Activated T-cell treated with anti-CD3 and anti-CD28 coated beads, Interleukin-2, amount 50 U/mL, for 72 hours (primary cell): ENCODE measurements at regions not wholly inside any gene's neighbourhood (a gene's known extent, or its start where the extent isn't known, plus 50 kb on each side); places are given as distances from the start of the nearest gene placed in this dataset.
A peak's percentile ranks its signal among the peaks of the same experiment; 100 is the strongest.

ENCODE experiments used
- ATAC-seq, 2 donors: fragments of 150-1000 bp; cut with Tn5 transposase; replicated peaks in 1 of 2; 2 replicates each; pipeline ENCODE4 v1.10.0; 2021; ENCODE audit warnings: moderate library complexity in 2 of 2, mild to moderate bottlenecking in 1 of 2
- DNase-seq, 2 donors: peaks; one replicate each; pipeline ENCODE4 v3.0.0; 2021 to 2022; ENCODE audit warnings: mixed read lengths in 1 of 2
- H3K27ac Mint-ChIP-seq: one replicate; pipeline ENCODE4 v1.8.0; 2022; ENCODE audit warnings: mild to moderate bottlenecking, moderate library complexity, mixed read lengths
- H3K27me3 Mint-ChIP-seq: one replicate; pipeline ENCODE4 v1.8.0; 2022; ENCODE audit warnings: low read depth, mixed read lengths
- H3K36me3 Mint-ChIP-seq, 2 donors: one replicate each; pipeline ENCODE4 v1.8.0; 2022; ENCODE audit warnings: mixed read lengths in 2 of 2, mild to moderate bottlenecking in 1 of 2; ENCODE audit not compliant: insufficient read depth in 2 of 2
- H3K4me1 Mint-ChIP-seq: one replicate; pipeline ENCODE4 v1.8.0; 2022; ENCODE audit warnings: low read depth, mixed read lengths
- H3K4me3 Mint-ChIP-seq, 2 donors: one replicate each; pipeline ENCODE4 v1.8.0; 2022; ENCODE audit warnings: mild to moderate bottlenecking in 2 of 2, mixed read lengths in 2 of 2, moderate library complexity in 2 of 2
- H3K9me3 Mint-ChIP-seq, 2 donors: one replicate each; pipeline ENCODE4 v1.8.0; 2022; ENCODE audit warnings: mixed read lengths in 2 of 2

GRCh38 chr9:29822458-29822857 is 2249.2 kb upstream of the C9orf72 start:
- ATAC-seq: no peak
- H3K9me3 Mint-ChIP-seq: peaks cover 11 to 22% of the 10 kb centered on the region in 2 donors

GRCh38 chr9:29826421-29826820 is 2253.1 kb upstream of the C9orf72 start:
- Mint-ChIP-seq H3K27ac (no peak overlapping the region), H3K36me3 (no peaks in the 10 kb centered on the region), H3K4me1 (no peaks in the 10 kb centered on the region), H3K9me3 (peaks cover 5 to 8% of the 10 kb centered on the region in 2 donors), H3K27me3 (no peaks in the 10 kb centered on the region), H3K4me3 (no peak overlapping the region)
- DNase-seq (no peak), ATAC-seq (no peak)

More at GRCh38 chr9:29822458-29822857, 2249.2 kb upstream of the C9orf72 start:
- no peak overlapping the region for H3K4me3 Mint-ChIP-seq
- H3K4me1 Mint-ChIP-seq: no peaks in the 10 kb centered on the region
- no peaks in the 10 kb centered on the region for H3K27me3 Mint-ChIP-seq
- DNase-seq: no peak
- no peak overlapping the region for H3K27ac Mint-ChIP-seq
- H3K36me3 Mint-ChIP-seq: peaks cover 6 to 10% of the 10 kb centered on the region in 2 donors

GRCh38 chr9:29830821-29831220 is 2257.5 kb upstream of the C9orf72 start:
- H3K9me3 Mint-ChIP-seq: peaks cover 5% of the 10 kb centered on the region in 2 donors
- H3K27me3 Mint-ChIP-seq: no peaks in the 10 kb centered on the region
- no peak for DNase-seq
- H3K4me1 Mint-ChIP-seq: no peaks in the 10 kb centered on the region
- H3K27ac Mint-ChIP-seq: no peak overlapping the region
- ATAC-seq: no peak
- H3K4me3 Mint-ChIP-seq: no peak overlapping the region
- no peaks in the 10 kb centered on the region for H3K36me3 Mint-ChIP-seq

GRCh38 chr9:29838491-29839020 is 2265.3 kb upstream of the C9orf72 start:
- Mint-ChIP-seq H3K27ac (no peak overlapping the region), H3K4me1 (no peaks in the 10 kb centered on the region), H3K27me3 (no peaks in the 10 kb centered on the region), H3K4me3 (no peak overlapping the region), H3K36me3 (peaks cover 0 to under 1% of the 10 kb centered on the region in 2 donors), H3K9me3 (peaks cover under 1 to 6% of the 10 kb centered on the region in 2 donors)
- ATAC-seq (no peak), DNase-seq (no peak)

- Mint-ChIP-seq H3K36me3 (peaks cover 0 to 1% of the 10 kb centered on the region in 2 donors), H3K27ac (no peak overlapping the region), H3K4me3 (no peak overlapping the region), H3K9me3 (peaks cover 3 to 11% of the 10 kb centered on the region in 2 donors), H3K27me3 (no peaks in the 10 kb centered on the region), H3K4me1 (no peaks in the 10 kb centered on the region)
- no peak for ATAC-seq
- DNase-seq: no peak
Observed at GRCh38 chr9:29844251-29844650, 2271.0 kb upstream of the C9orf72 start.

GRCh38 chr9:29850664-29851063 is 2277.4 kb upstream of the C9orf72 start:
- H3K27ac Mint-ChIP-seq: no peak overlapping the region
- H3K27me3 Mint-ChIP-seq: no peaks in the 10 kb centered on the region
- ATAC-seq (no peak), DNase-seq (no peak)
- no peaks in the 10 kb centered on the region for H3K36me3 Mint-ChIP-seq
- H3K4me1 Mint-ChIP-seq: no peaks in the 10 kb centered on the region
- H3K9me3 Mint-ChIP-seq: peaks cover 0 to 2% of the 10 kb centered on the region in 2 donors
- no peak overlapping the region for H3K4me3 Mint-ChIP-seq

GRCh38 chr9:29861803-29862202 is 2288.5 kb upstream of the C9orf72 start:
- Mint-ChIP-seq H3K27ac (no peak overlapping the region), H3K27me3 (no peaks in the 10 kb centered on the region), H3K36me3 (no peaks in the 10 kb centered on the region), H3K9me3 (peaks cover 0 to 2% of the 10 kb centered on the region in 2 donors), H3K4me1 (no peaks in the 10 kb centered on the region), H3K4me3 (no peak overlapping the region)
- ATAC-seq (no peak), DNase-seq (no peak)

- no peaks in the 10 kb centered on the region for H3K27me3 Mint-ChIP-seq
- no peaks in the 10 kb centered on the region for H3K4me1 Mint-ChIP-seq
- H3K9me3 Mint-ChIP-seq: peaks cover 5 to 7% of the 10 kb centered on the region in 2 donors
- ATAC-seq (peak; percentile 58 to 59), DNase-seq (no peak)
- H3K27ac Mint-ChIP-seq: no peak overlapping the region
- no peak overlapping the region for H3K4me3 Mint-ChIP-seq
- no peaks in the 10 kb centered on the region for H3K36me3 Mint-ChIP-seq
Observed at GRCh38 chr9:29865764-29866313, 2292.6 kb upstream of the C9orf72 start.

GRCh38 chr9:29866556-29866955 is 2293.3 kb upstream of the C9orf72 start:
- no peak overlapping the region for H3K4me3 Mint-ChIP-seq
- H3K27me3 Mint-ChIP-seq: no peaks in the 10 kb centered on the region
- no peaks in the 10 kb centered on the region for H3K4me1 Mint-ChIP-seq
- H3K27ac Mint-ChIP-seq: no peak overlapping the region
- ATAC-seq (peak in 1 of 2 donors; percentile 45), DNase-seq (no peak)
- H3K9me3 Mint-ChIP-seq: peaks cover 6 to 7% of the 10 kb centered on the region in 2 donors
- no peaks in the 10 kb centered on the region for H3K36me3 Mint-ChIP-seq

GRCh38 chr9:29873579-29873978 is 2300.3 kb upstream of the C9orf72 start:
- Mint-ChIP-seq H3K27me3 (no peaks in the 10 kb centered on the region), H3K4me1 (no peaks in the 10 kb centered on the region)
- ATAC-seq: no peak

GRCh38 chr9:29875547-29875946 is 2302.3 kb upstream of the C9orf72 start:
- H3K4me3 Mint-ChIP-seq: no peak overlapping the region
- H3K27ac Mint-ChIP-seq: no peak overlapping the region
- H3K36me3 Mint-ChIP-seq: no peaks in the 10 kb centered on the region
- no peaks in the 10 kb centered on the region for H3K4me1 Mint-ChIP-seq
- ATAC-seq (no peak), DNase-seq (no peak)
- peaks cover 0 to 3% of the 10 kb centered on the region in 2 donors for H3K9me3 Mint-ChIP-seq
- H3K27me3 Mint-ChIP-seq: no peaks in the 10 kb centered on the region

More at GRCh38 chr9:29873579-29873978, 2300.3 kb upstream of the C9orf72 start:
- H3K4me3 Mint-ChIP-seq: no peak overlapping the region
- H3K27ac Mint-ChIP-seq: no peak overlapping the region
- H3K9me3 Mint-ChIP-seq: peaks cover 6% of the 10 kb centered on the region in 2 donors
- no peaks in the 10 kb centered on the region for H3K36me3 Mint-ChIP-seq
- no peak for DNase-seq

- no peak for ATAC-seq
- no peaks in the 10 kb centered on the region for H3K27me3 Mint-ChIP-seq
- H3K9me3 Mint-ChIP-seq: peaks cover 3 to 4% of the 10 kb centered on the region in 2 donors
- H3K4me3 Mint-ChIP-seq: no peak overlapping the region
- no peaks in the 10 kb centered on the region for H3K36me3 Mint-ChIP-seq
- DNase-seq: no peak
- H3K4me1 Mint-ChIP-seq: no peaks in the 10 kb centered on the region
- no peak overlapping the region for H3K27ac Mint-ChIP-seq
Observed at GRCh38 chr9:29882767-29883166, 2309.5 kb upstream of the C9orf72 start.

GRCh38 chr9:29906065-29906464 is 2332.8 kb upstream of the C9orf72 start:
- H3K27ac Mint-ChIP-seq: no peak overlapping the region
- H3K9me3 Mint-ChIP-seq: peaks cover 3% of the 10 kb centered on the region in 2 donors
- no peaks in the 10 kb centered on the region for H3K36me3 Mint-ChIP-seq
- H3K4me3 Mint-ChIP-seq: no peak overlapping the region
- H3K27me3 Mint-ChIP-seq: no peaks in the 10 kb centered on the region
- ATAC-seq (no peak), DNase-seq (no peak)
- no peaks in the 10 kb centered on the region for H3K4me1 Mint-ChIP-seq

- no peak overlapping the region for H3K27ac Mint-ChIP-seq
- H3K27me3 Mint-ChIP-seq: no peaks in the 10 kb centered on the region
- DNase-seq: no peak
- ATAC-seq: no peak
- no peak overlapping the region for H3K4me3 Mint-ChIP-seq
- H3K36me3 Mint-ChIP-seq: no peaks in the 10 kb centered on the region
- H3K9me3 Mint-ChIP-seq: peaks cover 1 to 2% of the 10 kb centered on the region in 2 donors
- H3K4me1 Mint-ChIP-seq: no peaks in the 10 kb centered on the region
Observed at GRCh38 chr9:29928072-29928471, 2354.8 kb upstream of the C9orf72 start.
